ENCODE measurements at regions not wholly inside any gene's neighbourhood (a gene's known extent, or its start where the extent isn't known, plus 50 kb on each side); places are given as distances from the start of the nearest gene placed in this dataset.
A peak's percentile ranks its signal among the peaks of the same experiment; 100 is the strongest.

DNA sequence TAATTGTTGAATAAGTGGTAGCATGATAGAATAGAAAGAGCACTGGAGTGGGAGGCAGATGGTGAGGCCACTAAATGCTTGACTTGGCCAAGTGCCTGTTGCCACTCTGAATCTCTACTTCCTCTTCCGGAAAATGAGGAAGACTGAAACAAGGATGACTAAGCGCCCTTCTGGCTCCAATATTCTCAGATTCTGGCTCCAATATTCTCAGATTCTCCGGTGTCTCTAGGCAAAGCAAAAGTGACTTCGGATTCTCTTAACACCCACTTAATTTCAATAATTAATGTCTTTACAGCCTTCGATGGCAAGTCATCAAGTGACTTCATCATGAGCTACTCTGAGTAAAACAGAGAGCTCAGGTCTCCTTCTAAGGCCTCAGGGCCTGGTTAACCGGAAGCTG, 402.2 kb upstream of the FGF13 start:
- DNase-seq (ENCODE audit: low spot score): peak; percentile 6

DNA sequence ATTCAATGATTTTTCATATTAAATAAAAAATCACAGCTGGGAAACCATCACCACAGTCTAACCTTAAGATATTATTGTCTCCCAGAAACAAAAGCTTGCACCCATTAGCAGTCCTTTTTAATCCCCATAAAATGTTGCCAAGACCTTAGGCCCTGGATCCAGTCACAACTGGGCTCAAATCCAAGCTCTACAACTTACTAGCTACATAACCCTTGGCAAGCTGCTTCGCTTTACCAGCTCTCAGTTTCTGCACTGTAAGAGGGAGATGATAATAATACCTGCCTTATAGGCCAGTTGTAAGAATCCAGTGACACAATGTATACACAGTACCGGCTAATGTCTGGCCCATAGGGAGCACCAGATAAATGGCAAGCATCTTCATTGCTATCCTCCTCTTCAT, 400.9 kb upstream of the FGF13 start:
- no peak for DNase-seq (ENCODE audit: low spot score)

DNA sequence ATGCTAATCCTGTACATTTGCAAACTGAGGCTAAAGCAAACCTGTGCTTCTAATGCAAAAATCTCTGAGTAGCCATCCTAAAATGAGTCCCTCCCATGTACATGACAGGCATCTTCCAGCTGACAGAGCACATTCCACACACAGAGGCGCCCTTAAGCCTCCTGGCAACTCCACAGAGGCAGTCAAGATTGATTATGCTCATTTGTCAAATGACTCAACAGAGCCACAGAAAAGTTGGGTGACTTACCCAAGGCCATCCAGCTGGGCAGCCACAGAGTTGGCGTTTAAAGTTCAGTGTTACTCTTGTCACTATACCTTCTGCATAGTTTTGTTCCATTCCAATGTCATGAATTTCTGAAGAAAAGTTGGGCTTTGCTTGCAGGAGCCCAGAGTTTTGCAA, 394.6 kb upstream of the FGF13 start:
- DNase-seq (ENCODE audit: low spot score): no peak

DNA sequence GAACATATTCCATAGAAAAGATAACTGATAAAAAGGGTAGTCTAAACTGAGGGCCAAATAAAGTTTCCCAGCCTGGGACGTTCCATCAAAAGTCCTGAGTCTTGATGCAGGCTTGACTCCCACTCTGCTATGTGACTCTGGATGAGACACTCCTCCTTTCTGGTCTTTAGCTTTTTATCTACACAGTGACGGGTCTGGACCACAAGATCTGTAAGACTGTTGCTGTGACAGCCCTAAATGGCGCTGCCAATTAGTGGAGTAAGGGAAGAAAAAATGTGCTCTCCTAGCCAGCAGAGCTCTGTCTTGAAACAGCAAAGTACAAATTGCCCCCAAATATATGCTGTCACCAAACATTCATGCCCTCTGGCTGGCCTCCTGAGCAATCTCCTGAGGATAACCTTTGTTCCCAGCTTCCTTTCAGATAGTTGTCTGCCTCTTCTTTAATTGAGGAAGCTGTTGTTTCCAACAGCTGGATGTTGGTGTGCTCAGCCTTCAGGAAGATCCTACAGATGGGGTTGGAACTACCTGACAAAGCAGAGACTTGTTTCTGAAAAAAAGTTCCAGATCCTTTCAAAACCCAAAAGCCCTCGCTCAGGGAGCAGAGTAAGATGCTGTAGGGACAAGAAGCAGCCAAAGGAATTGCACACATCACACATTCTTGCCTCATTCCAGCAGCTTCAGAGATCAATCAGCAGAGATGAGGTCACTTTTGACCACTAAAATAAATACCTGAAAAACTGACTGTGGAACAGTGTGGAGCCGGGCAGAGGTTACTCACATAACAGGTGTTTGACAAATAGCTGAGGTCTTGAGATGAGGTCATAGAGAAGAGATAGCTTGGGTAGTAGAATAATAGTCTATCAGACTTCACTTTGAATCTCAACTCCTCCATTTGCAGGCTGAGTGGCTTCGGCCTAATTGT, 383.4 kb upstream of the FGF13 start:
- no peak for DNase-seq (ENCODE audit: low spot score)

DNA sequence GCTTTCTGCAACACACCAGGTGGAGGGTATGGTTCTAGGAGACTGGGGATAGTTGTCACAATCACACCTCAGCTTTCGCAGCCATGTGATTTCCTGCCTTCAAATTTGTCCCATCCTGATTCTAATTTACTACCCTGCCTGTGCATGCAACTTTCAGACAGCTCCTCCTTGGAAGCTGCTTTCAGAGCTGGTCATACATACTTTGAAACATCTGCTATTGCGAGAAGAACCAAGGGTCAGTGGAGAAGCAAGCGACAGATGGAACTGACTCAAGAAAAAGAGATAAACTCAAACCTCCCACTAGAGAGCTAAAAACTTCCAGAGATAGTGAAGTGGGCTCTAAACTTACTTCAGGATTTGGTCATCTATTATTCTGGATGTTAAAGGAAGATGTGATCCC, 381.7 kb upstream of the FGF13 start:
- no peak for DNase-seq (ENCODE audit: low spot score)

DNA sequence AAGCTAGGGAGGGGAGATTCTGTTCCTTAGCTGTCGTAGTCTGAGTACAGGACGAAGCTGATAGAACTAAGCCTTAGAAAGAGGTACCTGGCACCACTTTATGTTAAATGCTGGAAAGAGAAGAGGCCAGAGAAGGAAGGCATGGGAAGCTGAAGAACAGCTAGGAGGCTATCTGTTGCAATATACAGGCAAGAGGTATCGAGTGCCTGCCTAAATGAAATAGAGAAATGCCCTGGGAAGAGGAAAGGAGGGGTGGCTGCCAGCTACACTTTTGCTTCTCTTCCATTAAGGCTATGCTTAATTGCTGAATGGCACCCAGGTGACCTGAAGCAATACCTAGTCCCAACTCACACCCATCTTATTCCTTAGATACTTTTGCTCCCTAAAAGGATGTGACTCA, 380.4 kb upstream of the FGF13 start:
- no peak for DNase-seq (ENCODE audit: low spot score)

DNA sequence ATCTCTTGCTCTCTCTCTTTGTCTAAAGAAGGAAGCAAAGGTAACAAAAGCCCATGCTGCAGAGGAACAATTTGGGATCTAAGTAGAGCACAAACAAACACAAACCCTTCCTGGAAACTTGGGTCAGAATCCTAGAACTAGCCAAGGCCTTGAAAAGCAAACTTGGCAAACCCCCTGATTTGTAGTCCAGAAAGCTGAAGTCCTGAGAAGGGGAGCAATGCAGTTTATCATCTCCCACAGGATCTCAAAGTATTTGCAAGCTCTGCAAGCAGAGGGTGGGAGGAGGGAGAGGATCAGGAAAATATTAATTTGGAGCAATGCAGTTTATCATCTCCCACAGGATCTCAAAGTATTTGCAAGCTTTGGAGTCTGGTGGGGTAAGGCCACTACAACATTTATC, 379.5 kb upstream of the FGF13 start:
- no peak for DNase-seq (ENCODE audit: low spot score)

DNA sequence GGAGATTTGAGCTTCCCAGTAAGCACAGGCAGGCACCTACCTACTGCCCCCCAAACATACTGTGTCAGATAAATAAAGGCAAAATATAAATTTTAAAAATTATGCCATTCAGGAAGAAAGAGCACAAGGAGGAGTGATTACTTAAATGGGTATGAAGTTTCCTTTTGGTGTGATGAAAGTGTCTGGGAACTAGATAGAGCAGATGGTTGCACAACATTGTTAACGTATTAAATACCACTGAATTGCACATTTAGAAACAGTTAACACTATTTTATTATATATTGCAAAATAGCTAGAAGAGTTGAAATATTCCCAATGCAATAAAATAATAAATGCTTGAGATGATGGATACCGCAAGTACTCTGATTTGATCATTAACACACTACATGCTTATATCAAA, 374.7 kb upstream of the FGF13 start:
- DNase-seq (ENCODE audit: low spot score): no peak

DNA sequence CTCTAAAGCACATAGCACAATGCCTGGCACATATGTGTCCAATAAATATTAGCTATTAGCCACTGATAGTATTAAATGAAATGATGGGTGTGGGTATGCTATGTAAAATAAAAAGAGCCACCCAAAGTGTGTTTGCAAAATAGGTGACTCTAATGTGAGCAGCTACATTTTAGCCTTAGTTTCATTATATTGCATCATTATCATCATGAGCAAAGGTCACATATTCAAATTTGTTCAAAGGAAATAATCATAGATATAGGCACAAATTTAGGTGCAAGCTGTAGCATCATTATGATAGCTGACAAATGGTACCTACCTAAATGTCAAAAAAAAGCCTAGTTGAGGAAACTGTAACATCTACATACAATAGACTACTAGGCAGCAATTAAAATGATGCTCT, 373.9 kb upstream of the FGF13 start:
- no peak for DNase-seq (ENCODE audit: low spot score)

DNA sequence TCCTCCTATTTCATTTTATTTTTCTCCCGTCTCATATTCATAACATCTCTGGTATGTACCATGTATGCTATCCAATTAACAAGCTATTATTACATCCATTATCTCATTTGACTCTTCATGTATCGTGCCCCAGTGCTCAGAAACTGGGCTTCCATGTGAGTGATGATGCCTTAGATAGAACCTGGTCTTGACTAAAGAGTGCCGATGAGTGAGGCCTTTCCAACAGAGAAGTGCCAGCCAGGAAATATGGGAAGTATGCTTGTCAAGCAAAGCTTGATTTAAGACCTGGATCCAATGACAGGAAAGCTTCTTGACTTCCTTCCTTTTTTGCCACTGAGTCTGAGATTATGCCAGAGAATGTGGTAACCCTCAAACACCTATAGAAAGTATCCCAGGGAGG, 371.7 kb upstream of the FGF13 start:
- DNase-seq (ENCODE audit: low spot score): no peak

DNA sequence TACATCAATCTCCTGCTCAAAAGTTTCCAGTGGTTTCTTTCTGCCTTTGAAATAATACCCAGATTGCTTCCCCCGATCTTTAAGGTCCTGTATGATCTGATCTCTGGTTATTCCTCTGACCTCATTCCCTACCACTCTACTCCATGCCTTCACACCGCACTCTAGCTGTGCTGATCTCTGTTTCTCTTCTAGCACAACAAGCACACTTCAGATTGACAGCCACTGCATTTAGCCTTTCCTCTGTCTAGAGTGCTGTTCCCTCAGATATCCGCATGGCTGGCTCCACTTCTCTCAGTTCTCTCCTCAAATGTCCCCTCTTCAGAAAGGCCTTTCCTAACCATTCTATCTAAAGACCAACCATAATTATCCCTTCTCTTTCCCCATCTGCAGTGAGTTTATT, 370.4 kb upstream of the FGF13 start:
- DNase-seq (ENCODE audit: low spot score): no peak

DNA sequence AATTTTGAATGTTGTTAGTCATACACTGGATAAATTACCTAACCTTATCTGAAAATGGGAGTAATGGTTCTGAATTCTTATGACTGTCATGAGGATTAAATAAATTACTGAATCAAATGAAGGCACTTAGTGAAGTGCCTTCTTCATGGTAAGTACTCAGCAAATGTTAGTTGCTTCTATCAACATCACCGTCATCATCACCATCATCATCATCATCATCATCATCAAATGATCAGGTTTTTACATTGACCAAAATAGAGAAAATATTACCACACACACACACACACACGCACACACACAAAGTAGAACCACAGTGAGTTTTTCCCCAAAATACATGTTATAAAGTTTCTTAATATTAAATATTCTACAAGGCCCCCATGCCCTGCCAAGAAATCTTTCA, 368.3 kb upstream of the FGF13 start:
- DNase-seq (ENCODE audit: low spot score): no peak

DNA sequence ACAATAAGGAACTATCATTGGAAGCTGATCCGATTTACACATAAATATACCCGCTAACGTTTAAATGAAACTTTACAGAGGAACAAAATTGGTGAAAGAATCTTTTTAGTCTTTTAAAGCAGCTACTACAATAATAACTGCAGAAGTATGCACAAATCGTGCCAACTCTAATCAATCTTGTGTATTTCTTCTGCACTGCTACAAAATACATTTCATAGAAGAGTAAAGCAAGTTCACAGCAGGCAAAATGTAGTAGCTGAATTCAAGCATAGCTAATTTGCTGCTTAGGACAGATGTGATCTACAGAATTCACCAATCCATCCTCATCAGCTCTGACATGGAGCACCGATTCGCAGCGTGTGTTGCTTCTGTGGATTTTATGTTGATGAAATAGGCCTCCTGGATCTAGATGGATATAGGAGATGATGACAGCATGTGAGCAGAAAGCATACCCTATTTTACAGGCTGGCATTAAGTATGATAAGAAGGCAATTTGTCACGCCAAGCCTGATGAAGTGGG, 367.3 kb upstream of the FGF13 start:
- no peak for DNase-seq (ENCODE audit: low spot score)

DNA sequence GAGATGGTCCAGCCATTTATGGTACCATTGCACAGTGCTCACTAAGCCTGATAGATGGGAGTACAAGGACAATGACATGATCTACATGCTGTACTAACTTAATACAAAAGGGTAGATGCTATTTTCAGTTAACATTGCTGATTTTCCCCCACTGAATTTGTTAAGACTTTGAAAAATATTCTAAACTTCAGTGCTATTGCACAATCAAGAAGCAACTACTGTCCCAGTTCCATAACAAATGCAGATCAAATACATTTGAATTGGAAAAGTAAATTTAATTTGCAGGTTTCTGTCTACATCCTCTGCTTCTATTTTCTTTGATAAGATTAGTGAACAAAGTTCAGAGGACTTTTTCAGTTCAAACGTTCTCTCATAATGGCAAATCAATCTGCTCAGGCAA, 366.8 kb upstream of the FGF13 start:
- DNase-seq (ENCODE audit: low spot score): no peak

DNA sequence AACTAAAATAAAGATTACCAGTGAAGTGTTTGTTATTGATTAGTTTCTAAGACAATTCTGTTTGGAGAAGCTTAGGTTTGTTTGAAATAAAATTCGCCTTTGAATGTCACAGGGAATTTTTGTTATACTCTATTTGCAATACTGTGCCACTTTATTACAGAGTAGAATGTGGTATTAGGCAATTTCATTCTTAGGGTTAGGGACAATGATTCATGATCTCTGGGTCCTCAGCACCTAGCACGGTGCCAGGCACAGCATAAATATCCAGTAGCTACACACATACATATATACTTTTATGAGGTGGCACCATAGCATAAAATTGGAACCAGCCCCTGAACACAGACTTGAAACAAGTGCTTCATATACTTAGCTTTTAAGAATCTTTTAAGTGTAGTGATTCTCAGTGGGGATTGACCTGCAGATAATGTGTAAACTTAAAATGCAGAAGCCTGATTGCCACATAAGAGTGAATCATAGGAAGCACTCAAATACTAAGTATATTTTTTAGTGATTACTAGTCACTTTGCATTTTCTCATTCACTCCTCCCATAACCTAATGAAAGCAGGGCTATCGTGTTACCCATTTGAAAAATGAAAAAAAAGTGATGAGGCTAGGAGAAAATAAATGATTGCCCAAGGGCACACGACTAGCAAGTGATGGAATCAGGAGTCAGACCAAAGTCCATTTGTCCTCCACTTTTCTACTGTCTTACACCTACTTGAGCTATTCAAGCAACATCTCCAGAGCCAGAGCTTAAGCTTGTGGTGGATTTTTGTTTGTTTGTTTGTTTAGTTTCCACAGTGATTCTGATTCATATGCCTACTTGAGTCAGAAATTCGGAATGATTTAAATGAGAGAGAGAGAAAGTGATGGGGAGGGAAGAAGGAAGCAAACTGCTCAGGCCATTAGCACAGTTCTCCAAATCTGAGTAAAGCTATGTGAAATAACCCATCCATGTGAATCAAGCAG, 366.0 kb upstream of the FGF13 start:
- DNase-seq (ENCODE audit: low spot score): peak; percentile 12

DNA sequence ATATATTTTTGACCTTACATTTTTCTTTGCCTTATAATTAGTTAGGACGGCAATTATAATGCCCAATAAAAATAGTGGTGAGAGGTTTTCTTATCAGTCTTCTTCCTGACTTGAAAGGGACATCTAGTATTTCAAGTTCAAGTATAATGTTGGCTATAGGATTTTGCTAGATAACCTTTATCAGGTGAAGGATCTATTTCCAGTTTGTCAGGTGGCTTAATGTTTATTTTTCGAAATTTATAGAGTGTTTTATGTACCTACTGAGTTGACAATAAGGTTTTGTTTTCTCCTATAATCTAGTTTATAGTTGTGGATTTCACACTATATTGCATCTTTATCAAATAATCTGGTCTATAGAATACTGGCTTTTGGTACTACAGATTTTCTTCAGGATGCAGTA, 351.8 kb upstream of the FGF13 start:
- DNase-seq (ENCODE audit: low spot score): no peak

DNA sequence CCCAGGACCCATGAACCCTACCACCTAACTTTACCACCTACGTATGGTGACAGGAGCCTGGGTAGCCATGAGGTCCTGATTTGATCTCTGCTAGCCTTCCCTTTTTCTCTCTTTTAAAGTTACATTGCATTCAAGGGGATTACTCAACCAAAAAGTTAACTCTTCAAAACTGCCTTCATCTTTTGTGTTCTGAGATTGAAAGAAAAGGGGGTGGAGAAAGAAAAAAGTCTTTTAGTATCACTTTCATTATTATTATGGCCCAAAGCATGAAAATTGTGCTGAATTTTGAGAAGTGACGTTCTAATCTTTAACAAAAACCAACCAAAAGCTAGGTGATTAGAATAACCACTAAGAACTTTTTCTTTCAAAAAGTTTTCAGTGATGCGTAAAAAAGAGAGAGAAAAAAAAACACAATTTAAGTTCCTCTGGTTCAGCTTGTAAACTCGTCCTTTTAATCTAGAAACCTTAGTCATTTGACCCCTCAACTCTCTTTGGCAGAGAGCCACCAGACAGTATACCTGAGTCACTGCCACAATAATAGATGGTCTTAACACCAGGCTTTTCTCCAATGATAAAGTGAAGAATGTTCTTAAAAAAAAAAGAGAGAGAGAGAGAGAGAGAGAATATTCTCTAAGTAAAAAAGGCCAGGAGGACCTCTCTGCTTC, 347.4 kb upstream of the FGF13 start:
- DNase-seq (ENCODE audit: low spot score): no peak

DNA sequence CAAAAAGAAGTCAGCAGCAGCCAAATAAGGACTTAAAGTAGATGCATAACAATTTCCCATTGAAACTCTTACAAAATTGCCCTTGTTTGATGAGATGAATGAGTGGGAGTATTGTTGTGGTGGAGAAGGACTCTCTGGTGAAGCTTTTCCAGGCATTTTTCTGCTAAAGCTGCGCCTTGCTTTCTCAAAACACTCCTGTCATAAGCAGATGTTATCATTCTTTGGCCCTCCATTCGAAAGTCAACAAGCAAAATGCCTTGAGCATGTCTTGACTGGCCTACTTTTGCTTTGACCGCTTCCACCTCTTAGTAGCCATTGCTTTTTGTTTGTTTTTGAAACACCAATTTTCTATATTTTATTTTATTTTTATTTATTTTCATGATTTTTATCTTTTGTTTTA, 340.9 kb upstream of the FGF13 start:
- peak; percentile 26 for DNase-seq (ENCODE audit: low spot score)

DNA sequence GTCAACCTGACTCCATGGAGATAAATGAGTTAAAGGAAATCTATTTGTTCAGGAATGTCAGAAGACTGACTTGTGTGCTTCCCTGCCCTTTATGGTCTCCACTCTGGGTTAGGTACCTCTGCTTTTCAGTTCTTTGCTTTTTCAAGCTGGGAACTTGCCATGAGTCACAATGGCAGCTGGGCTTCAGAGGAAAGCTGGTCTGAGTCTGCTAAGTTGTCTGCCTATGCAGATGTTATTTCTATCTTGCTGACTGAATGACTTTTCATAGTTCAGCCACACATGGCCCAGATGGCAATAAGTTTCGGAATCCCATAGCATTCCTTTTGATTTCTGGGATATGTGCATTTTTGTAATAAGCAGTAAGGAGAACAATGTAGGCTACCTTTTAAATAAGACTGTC, 337.9 kb upstream of the FGF13 start:
- no peak for DNase-seq (ENCODE audit: low spot score)

DNA sequence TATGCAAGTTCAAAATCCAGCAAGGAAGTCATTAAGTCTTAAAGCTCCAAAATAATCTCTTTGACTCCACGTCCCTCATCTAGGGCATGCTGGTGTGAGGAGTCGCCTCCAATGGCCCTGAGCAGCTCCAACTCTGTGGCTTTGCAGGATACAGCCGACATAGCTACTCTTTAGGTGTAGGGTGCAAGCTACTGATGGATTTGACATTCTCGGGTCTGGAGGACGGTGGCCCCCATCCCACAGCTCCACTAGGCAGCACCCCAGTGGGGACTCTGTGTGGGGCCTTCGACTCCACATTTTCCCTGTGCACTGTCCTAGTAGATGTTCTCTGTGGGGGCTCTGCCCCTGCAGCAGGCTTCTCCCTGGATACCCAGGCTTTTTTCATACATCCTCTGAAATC, 333.2 kb upstream of the FGF13 start:
- DNase-seq (ENCODE audit: low spot score): no peak

DNA sequence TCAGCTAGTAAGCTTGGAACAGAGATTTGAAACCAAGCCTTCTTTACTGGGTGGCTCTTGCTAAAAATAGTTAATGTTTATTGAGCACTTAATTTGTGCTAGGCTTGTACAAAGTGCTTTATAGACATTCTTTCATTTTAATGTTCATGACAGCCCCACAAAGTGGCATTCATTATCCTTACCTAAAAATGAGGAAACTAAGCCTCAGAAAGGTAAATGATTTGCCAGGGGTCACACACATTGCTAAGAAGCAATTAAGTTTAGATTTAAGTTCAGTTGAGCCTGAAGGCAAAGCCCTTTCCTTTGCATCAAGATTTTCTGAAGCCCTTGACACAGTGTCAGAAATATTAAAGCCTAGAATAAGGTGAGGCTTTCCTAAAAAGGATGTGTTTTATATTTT, 327.5 kb upstream of the FGF13 start:
- DNase-seq (ENCODE audit: low spot score): no peak

DNA sequence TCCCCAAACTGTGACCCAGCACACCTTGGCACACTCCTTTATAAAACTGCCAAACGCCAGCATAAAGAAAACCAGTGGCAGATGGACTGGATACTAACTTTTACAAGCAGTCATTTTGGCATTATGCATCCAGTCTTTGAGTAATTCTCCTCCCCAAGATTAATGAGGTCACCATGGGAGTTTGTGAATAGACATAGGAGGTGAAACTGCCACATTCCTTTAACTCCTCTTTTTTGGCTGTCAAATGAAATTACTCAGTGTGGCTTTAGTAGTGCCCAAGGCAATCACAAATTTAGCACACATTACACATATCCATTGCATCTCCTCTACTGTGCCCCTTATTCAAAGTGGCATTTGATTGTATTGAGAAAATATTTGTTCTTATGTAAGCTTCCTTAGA, 315.3 kb upstream of the FGF13 start:
- DNase-seq (ENCODE audit: low spot score): no peak

All from COLO829 (cell line).